ENCODE measurements at regions not wholly inside any gene's neighbourhood (a gene's known extent, or its start where the extent isn't known, plus 50 kb on each side); places are given as distances from the start of the nearest gene placed in this dataset.

DNA sequence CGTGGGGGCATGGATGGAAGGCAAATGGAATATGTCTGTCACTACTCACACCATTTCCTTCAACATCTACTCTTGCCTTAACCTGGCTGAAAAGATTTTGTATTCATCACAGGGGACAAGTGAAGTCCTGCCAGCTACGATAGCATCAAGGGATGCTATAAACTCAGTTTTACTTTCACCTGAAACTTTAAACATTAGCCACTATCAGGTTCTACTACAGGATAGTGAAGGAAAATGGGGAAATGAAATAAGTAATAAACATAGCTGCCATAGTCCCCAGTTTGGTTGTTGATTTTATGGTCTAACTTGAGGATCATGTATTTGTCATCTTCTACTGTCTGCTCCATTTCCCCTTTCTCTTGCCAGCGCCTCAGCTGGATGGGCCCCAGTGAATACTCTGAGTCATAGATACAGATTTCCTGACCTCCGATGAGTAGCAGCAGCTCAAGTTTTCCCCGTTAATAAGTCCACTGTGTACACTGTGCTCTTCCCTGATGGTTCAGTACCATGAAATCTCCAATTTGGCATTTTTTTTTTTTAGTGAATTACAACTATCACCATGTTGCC is 338.2 kb upstream of the SLCO3A1 start:
- TF ChIP-seq, protein P1, sequence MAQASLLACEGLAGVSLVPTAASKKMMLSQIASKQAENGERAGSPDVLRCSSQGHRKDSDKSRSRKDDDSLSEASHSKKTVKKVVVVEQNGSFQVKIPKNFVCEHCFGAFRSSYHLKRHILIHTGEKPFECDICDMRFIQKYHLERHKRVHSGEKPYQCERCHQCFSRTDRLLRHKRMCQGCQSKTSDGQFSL (CRISPR knock-in tag; IDR thresholded peaks at IDR 0.05), result no peak
- TF ChIP-seq, protein P1 (tag; IDR thresholded peaks at IDR 0.05), result no peak
- TF ChIP-seq JUND (IDR thresholded peaks at IDR 0.05; ENCODE audit: borderline replicate concordance, low read depth, low read length) (0 out of 2 replicates have a peak, but pooled peaks have one; percentile 4), JUND (tag; IDR thresholded peaks at IDR 0.05; ENCODE audit: borderline replicate concordance, low read depth, low read length) (peak; percentile 41; the same call in 1 of the 3 replicates), FOSL1 (tag; conservative IDR thresholded peaks at IDR 0.05) (peak; percentile 46; the same call in 1 of the 2 replicates)
- Histone ChIP-seq H3K79me2 (ENCODE audit: control insufficient read depth, insufficient read depth, low read length) (no peaks in the 10 kb centered on the region), H3K27ac (ENCODE audit: extremely low read depth, low read depth, low read length) (no peak overlapping the region), H3K4me3 (no peak overlapping the region), H3K9me3 (replicated peaks; ENCODE audit: control insufficient read depth, insufficient read depth, low read depth, low read length) (no peaks in the 10 kb centered on the region), H3K4me1 (replicated peaks in 1 of 2; ENCODE audit: control insufficient read depth in 2 of 2, insufficient read depth in 2 of 2, low read length in 2 of 2) (no peaks in the 10 kb centered on the region), H3K9ac (ENCODE audit: insufficient read depth in 1 of 2, low read depth in 2 of 2, low read length in 2 of 2) (no peak overlapping the region), H3K9me1 (ENCODE audit: control insufficient read depth, insufficient read depth, low read length) (no peaks in the 10 kb centered on the region), H3K27me3 (ENCODE audit: control insufficient read depth in 2 of 2, insufficient read depth in 2 of 2, low read length in 2 of 2) (peaks cover 8 to 12% of the 10 kb centered on the region in 2 experiments; a peak in 3 of 5 replicates), H2AFZ (ENCODE audit: low read depth, low read length) (no peak overlapping the region), H3K36me3 (ENCODE audit: control insufficient read depth, insufficient read depth, low read length) (no peaks in the 10 kb centered on the region), H4K20me1 (replicated peaks; ENCODE audit: control insufficient read depth, insufficient read depth, low read length) (no peaks in the 10 kb centered on the region), H3K4me2 (ENCODE audit: insufficient read depth, low read length) (no peak overlapping the region)
- POLR2A ChIA-PET, result no interaction called here
- 2% methylated on average over 5 of the region's 5 CpGs for WGBS (ENCODE audit: insufficient coverage, low coverage, missing lambda C conversion rate)
- FAIRE-seq (no peak), DNase-seq (ENCODE audit: extremely low read depth in 1 of 4, low spot score in 3 of 4) (no peak), ATAC-seq (no peak)
- CTCF ChIA-PET (ENCODE audit: low intra/inter-chr PET ratio), result no interaction called here
- no TSS peak for BruUV-seq (replicated peaks)
- intact Hi-C loops (cut with micrococcal nuclease) (no loop called here), in situ Hi-C loops (cut with MboI) (no loop called here)
